ENCODE measurements at regions not wholly inside any gene's neighbourhood (a gene's known extent, or its start where the extent isn't known, plus 50 kb on each side); places are given as distances from the start of the nearest gene placed in this dataset.

- Mint-ChIP-seq H3K27me3 (no peaks in the 10 kb centered on the region), H3K9me3 (ENCODE audit: low read depth) (no peaks in the 10 kb centered on the region), H3K4me1 (ENCODE audit: low read depth) (no peaks in the 10 kb centered on the region), H3K27ac (no peak overlapping the region), H3K36me3 (no peaks in the 10 kb centered on the region), H3K4me3 (no peak overlapping the region)
Observed at GRCh38 chr10:56583316-56583715, 222.3 kb upstream of the ZWINT start.

- H3K4me3 Mint-ChIP-seq: no peak overlapping the region
- H3K4me1 Mint-ChIP-seq (ENCODE audit: low read depth): no peaks in the 10 kb centered on the region
- no peaks in the 10 kb centered on the region for H3K27me3 Mint-ChIP-seq
Observed at GRCh38 chr10:56567580-56567979, 206.5 kb upstream of the ZWINT start.

GRCh38 chr10:56561336-56561735, 200.3 kb upstream of the ZWINT start:
- no peaks in the 10 kb centered on the region for H3K9me3 Mint-ChIP-seq (ENCODE audit: low read depth)
- H3K27me3 Mint-ChIP-seq: no peaks in the 10 kb centered on the region
- no peak overlapping the region for H3K27ac Mint-ChIP-seq
- no peaks in the 10 kb centered on the region for H3K36me3 Mint-ChIP-seq
- no peak overlapping the region for H3K4me3 Mint-ChIP-seq
- H3K4me1 Mint-ChIP-seq (ENCODE audit: low read depth): no peaks in the 10 kb centered on the region

More at GRCh38 chr10:56567580-56567979, 206.5 kb upstream of the ZWINT start:
- Mint-ChIP-seq H3K36me3 (no peaks in the 10 kb centered on the region), H3K27ac (no peak overlapping the region), H3K9me3 (ENCODE audit: low read depth) (peaks cover 11% of the 10 kb centered on the region)

GRCh38 chr10:56551037-56551436, 190.0 kb upstream of the ZWINT start:
- no peak overlapping the region for H3K27ac Mint-ChIP-seq
- H3K36me3 Mint-ChIP-seq: no peaks in the 10 kb centered on the region

GRCh38 chr10:56547163-56547562, 186.1 kb upstream of the ZWINT start:
- H3K4me3 Mint-ChIP-seq: no peak overlapping the region
- H3K36me3 Mint-ChIP-seq: no peaks in the 10 kb centered on the region
- no peaks in the 10 kb centered on the region for H3K4me1 Mint-ChIP-seq (ENCODE audit: low read depth)
- H3K27ac Mint-ChIP-seq: no peak overlapping the region
- H3K27me3 Mint-ChIP-seq: no peaks in the 10 kb centered on the region
- peaks cover 14% of the 10 kb centered on the region for H3K9me3 Mint-ChIP-seq (ENCODE audit: low read depth)

More at GRCh38 chr10:56551037-56551436, 190.0 kb upstream of the ZWINT start:
- H3K4me1 Mint-ChIP-seq (ENCODE audit: low read depth): no peaks in the 10 kb centered on the region
- peaks cover 15% of the 10 kb centered on the region for H3K9me3 Mint-ChIP-seq (ENCODE audit: low read depth)
- H3K27me3 Mint-ChIP-seq: no peaks in the 10 kb centered on the region
- no peak overlapping the region for H3K4me3 Mint-ChIP-seq

GRCh38 chr10:56537984-56538383, 176.9 kb upstream of the ZWINT start:
- Mint-ChIP-seq H3K4me1 (ENCODE audit: low read depth) (no peaks in the 10 kb centered on the region), H3K4me3 (no peak overlapping the region), H3K9me3 (ENCODE audit: low read depth) (peaks cover 5% of the 10 kb centered on the region), H3K36me3 (no peaks in the 10 kb centered on the region), H3K27ac (no peak overlapping the region), H3K27me3 (no peaks in the 10 kb centered on the region)

GRCh38 chr10:56522166-56522565, 161.1 kb upstream of the ZWINT start:
- H3K36me3 Mint-ChIP-seq: no peaks in the 10 kb centered on the region
- no peaks in the 10 kb centered on the region for H3K4me1 Mint-ChIP-seq (ENCODE audit: low read depth)

GRCh38 chr10:56508562-56508961, 147.5 kb upstream of the ZWINT start:
- no peak overlapping the region for H3K27ac Mint-ChIP-seq
- no peaks in the 10 kb centered on the region for H3K27me3 Mint-ChIP-seq

More at GRCh38 chr10:56522166-56522565, 161.1 kb upstream of the ZWINT start:
- Mint-ChIP-seq H3K9me3 (ENCODE audit: low read depth) (peaks cover 8% of the 10 kb centered on the region), H3K27ac (no peak overlapping the region), H3K27me3 (no peaks in the 10 kb centered on the region), H3K4me3 (no peak overlapping the region)

GRCh38 chr10:56507033-56507432, 146.0 kb upstream of the ZWINT start:
- Mint-ChIP-seq H3K4me1 (ENCODE audit: low read depth) (no peaks in the 10 kb centered on the region), H3K27ac (no peak overlapping the region), H3K27me3 (no peaks in the 10 kb centered on the region), H3K9me3 (ENCODE audit: low read depth) (no peaks in the 10 kb centered on the region), H3K36me3 (no peaks in the 10 kb centered on the region), H3K4me3 (no peak overlapping the region)

More at GRCh38 chr10:56508562-56508961, 147.5 kb upstream of the ZWINT start:
- Mint-ChIP-seq H3K36me3 (no peaks in the 10 kb centered on the region), H3K4me1 (ENCODE audit: low read depth) (no peaks in the 10 kb centered on the region), H3K9me3 (ENCODE audit: low read depth) (no peaks in the 10 kb centered on the region), H3K4me3 (no peak overlapping the region)

GRCh38 chr10:56505555-56505954, 144.5 kb upstream of the ZWINT start:
- H3K9me3 Mint-ChIP-seq (ENCODE audit: low read depth): no peaks in the 10 kb centered on the region

GRCh38 chr10:56496186-56496486, 135.1 kb upstream of the ZWINT start:
- H3K27ac Mint-ChIP-seq: no peak overlapping the region
- H3K9me3 Mint-ChIP-seq (ENCODE audit: low read depth): peaks cover 3% of the 10 kb centered on the region
- H3K4me3 Mint-ChIP-seq: no peak overlapping the region
- no peaks in the 10 kb centered on the region for H3K36me3 Mint-ChIP-seq
- H3K4me1 Mint-ChIP-seq (ENCODE audit: low read depth): no peaks in the 10 kb centered on the region
- no peaks in the 10 kb centered on the region for H3K27me3 Mint-ChIP-seq

More at GRCh38 chr10:56505555-56505954, 144.5 kb upstream of the ZWINT start:
- H3K27me3 Mint-ChIP-seq: no peaks in the 10 kb centered on the region
- no peak overlapping the region for H3K4me3 Mint-ChIP-seq
- H3K27ac Mint-ChIP-seq: no peak overlapping the region
- H3K36me3 Mint-ChIP-seq: no peaks in the 10 kb centered on the region
- no peaks in the 10 kb centered on the region for H3K4me1 Mint-ChIP-seq (ENCODE audit: low read depth)

- Mint-ChIP-seq H3K36me3 (no peaks in the 10 kb centered on the region), H3K4me3 (no peak overlapping the region), H3K27ac (no peak overlapping the region), H3K27me3 (no peaks in the 10 kb centered on the region), H3K4me1 (ENCODE audit: low read depth) (no peaks in the 10 kb centered on the region), H3K9me3 (ENCODE audit: low read depth) (peaks cover 3% of the 10 kb centered on the region)
Observed at GRCh38 chr10:56487746-56488145, 126.7 kb upstream of the ZWINT start.

GRCh38 chr10:56481521-56482091, 120.5 kb upstream of the ZWINT start:
- H3K36me3 Mint-ChIP-seq: no peaks in the 10 kb centered on the region
- H3K4me3 Mint-ChIP-seq: no peak overlapping the region
- H3K27ac Mint-ChIP-seq: no peak overlapping the region
- no peaks in the 10 kb centered on the region for H3K27me3 Mint-ChIP-seq
- no peaks in the 10 kb centered on the region for H3K9me3 Mint-ChIP-seq (ENCODE audit: low read depth)
- no peaks in the 10 kb centered on the region for H3K4me1 Mint-ChIP-seq (ENCODE audit: low read depth)

GRCh38 chr10:56472978-56473377, 111.9 kb upstream of the ZWINT start:
- Mint-ChIP-seq H3K36me3 (no peaks in the 10 kb centered on the region), H3K4me1 (ENCODE audit: low read depth) (no peaks in the 10 kb centered on the region), H3K9me3 (ENCODE audit: low read depth) (no peaks in the 10 kb centered on the region), H3K4me3 (no peak overlapping the region), H3K27me3 (no peaks in the 10 kb centered on the region), H3K27ac (no peak overlapping the region)

- Mint-ChIP-seq H3K27me3 (no peaks in the 10 kb centered on the region), H3K27ac (no peak overlapping the region)
Observed at GRCh38 chr10:56470701-56471100, 109.6 kb upstream of the ZWINT start.

GRCh38 chr10:56469482-56469881, 108.4 kb upstream of the ZWINT start:
- Mint-ChIP-seq H3K27ac (no peak overlapping the region), H3K4me3 (no peak overlapping the region), H3K9me3 (ENCODE audit: low read depth) (no peaks in the 10 kb centered on the region), H3K27me3 (no peaks in the 10 kb centered on the region), H3K4me1 (ENCODE audit: low read depth) (no peaks in the 10 kb centered on the region), H3K36me3 (no peaks in the 10 kb centered on the region)

More at GRCh38 chr10:56470701-56471100, 109.6 kb upstream of the ZWINT start:
- H3K9me3 Mint-ChIP-seq (ENCODE audit: low read depth): no peaks in the 10 kb centered on the region
- no peak overlapping the region for H3K4me3 Mint-ChIP-seq
- H3K36me3 Mint-ChIP-seq: no peaks in the 10 kb centered on the region
- H3K4me1 Mint-ChIP-seq (ENCODE audit: low read depth): no peaks in the 10 kb centered on the region
